Spleen (tissue), 7 donors: ENCODE measurements at regions not wholly inside any gene's neighbourhood (a gene's known extent, or its start where the extent isn't known, plus 50 kb on each side); places are given as distances from the start of the nearest gene placed in this dataset.

Experiments used
- CTCF ChIP-seq, 11 experiments: fragments of 200-600 bp in 7 of 11; fragments of 450-650 bp in 4 of 11; sonication (generic) in 4 of 11; IDR thresholded peaks in 8 of 11; conservative IDR thresholded peaks in 3 of 11; 1 replicate in 7 of 11; 2 replicates in 4 of 11; pipeline versions ENCODE4 v1.4.0 to v1.8.0; 2016 to 2021; ENCODE audit warnings: antibody characterized with exemption in 11 of 11, inconsistent platforms in 4 of 11, mild to moderate bottlenecking in 1 of 11
- POLR2A ChIP-seq, 3 donors: fragments of 450-650 bp; IDR thresholded peaks; one replicate each; pipeline ENCODE4 v1.5.1; 2017; ENCODE audit warnings: antibody characterized with exemption in 3 of 3, mild to moderate bottlenecking in 1 of 3
- donor health status: DM: no; HTN: no; CAD: no; lungs with moderate emphysema.
- donor health status: DM: no; HTN: no; CAD: no.
- donor health status: DM: no; HTN: no; CAD: no.

- TF ChIP-seq CTCF (IDR thresholded peaks at IDR 0.05 in 8 of 11, conservative IDR thresholded peaks at IDR 0.05 in 3 of 11): no peak
- TF ChIP-seq POLR2A (IDR thresholded peaks at IDR 0.05): no peak
These were observed 116.1 kb upstream of the PTPN1 start for GRCh38 chr20:50393990-50394561.
